ENCODE measurements at regions not wholly inside any gene's neighbourhood (a gene's known extent, or its start where the extent isn't known, plus 50 kb on each side); places are given as distances from the start of the nearest gene placed in this dataset.
"Not testable (repeated sequence)": the region's sequence is repeated elsewhere in the genome, so short reads cannot be mapped to it uniquely, and the experiment has no call there.

DNA sequence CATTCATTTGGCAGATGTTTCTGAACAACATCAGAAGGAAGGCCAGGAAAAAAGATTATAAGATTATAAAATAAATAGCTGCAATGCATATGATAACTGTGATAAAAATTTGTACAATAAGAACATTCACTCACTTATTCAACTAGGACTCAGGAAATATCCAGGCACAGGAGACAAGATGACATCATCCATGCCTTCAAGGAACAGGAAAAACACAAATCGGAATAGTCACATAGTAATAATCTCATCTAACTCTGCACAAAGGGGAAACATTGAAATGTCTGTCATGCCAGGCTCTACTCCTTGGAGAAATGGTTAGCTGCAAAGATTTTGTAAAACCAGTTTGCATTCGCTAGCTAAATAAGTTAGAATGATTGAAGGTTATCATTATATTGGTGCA lies 233.5 kb upstream of the AGTR1 start:
- no peak for DNase-seq
- CTCF ChIA-PET, result no interaction called here
- Mint-ChIP-seq H3K4me3 (no peak overlapping the region), H3K4me1 (ENCODE audit: low read depth) (no peaks in the 10 kb centered on the region), H3K9me3 (ENCODE audit: insufficient read depth) (no peaks in the 10 kb centered on the region), H3K36me3 (ENCODE audit: low read depth) (no peaks in the 10 kb centered on the region), H3K27me3 (ENCODE audit: low read depth) (no peaks in the 10 kb centered on the region), H3K27ac (no peak overlapping the region)
- POLR2A ChIA-PET, result no interaction called here
- ATAC-seq, result no peak

DNA sequence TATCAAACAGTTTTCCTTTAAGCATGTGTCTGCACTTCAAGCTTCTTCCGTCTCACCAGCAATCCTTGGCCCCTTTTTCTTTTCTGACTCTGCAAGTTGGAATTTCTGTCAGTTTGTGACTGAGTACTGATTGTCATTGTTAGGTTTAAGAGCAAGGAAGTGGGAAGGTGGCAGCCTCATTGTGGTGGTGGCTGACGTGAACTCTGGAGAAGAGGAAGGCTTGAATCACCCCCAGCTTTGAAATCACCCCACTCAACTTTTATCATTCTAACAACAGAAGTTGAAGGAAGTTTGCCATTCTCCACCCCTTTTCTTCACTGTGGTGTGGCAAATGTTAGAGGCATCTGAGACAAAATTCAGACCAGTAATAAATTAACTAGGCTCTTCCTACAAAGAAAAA lies 231.6 kb upstream of the AGTR1 start:
- DNase-seq, result no peak

DNA sequence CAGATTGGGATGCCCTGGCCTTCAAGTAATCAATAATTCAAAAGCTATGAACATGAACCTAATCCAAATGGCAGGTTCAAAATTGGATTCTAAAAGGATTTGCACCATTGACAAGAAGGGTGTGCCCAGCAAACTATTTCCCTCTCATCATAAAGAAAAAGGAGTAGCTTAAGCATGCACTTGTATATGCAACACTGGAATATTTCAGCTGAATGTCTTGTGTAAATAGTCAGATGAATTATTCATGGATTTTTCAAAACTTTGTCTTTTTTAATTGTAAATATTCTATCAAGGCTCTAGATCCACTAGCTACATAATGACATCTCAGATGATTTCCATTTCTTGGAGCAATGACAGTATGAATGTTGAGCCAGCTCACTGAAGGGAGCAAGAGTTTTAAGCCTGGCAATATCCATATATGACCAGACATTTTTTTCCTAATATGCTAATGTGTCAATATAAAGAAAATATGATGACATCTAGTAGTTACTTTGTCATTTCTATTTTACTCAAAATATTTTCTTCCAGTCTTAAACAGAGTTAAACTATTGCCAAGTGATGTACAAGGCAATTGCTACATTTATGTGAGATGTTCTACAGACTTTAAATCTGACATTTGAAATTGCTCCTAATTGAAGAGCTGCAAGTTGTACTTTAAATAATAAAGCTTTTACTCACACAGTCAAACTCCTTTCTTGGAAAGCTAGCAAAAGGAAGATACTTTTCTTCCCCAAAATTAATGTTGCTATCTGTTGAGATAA lies 230.5 kb upstream of the AGTR1 start:
- H3K9me3 Mint-ChIP-seq (ENCODE audit: insufficient read depth), result no peaks in the 10 kb centered on the region
- ChIA-PET POLR2A (no interaction called here), CTCF (no interaction called here)

More for the DNA sequence above, 231.6 kb upstream of the AGTR1 start:
- Mint-ChIP-seq H3K9me3 (ENCODE audit: insufficient read depth) (no peaks in the 10 kb centered on the region), H3K36me3 (ENCODE audit: low read depth) (no peaks in the 10 kb centered on the region), H3K4me1 (ENCODE audit: low read depth) (no peaks in the 10 kb centered on the region), H3K27ac (no peak overlapping the region), H3K27me3 (ENCODE audit: low read depth) (no peaks in the 10 kb centered on the region), H3K4me3 (no peak overlapping the region)
- no peak for ATAC-seq
- POLR2A ChIA-PET, result no interaction called here
- CTCF ChIA-PET, result no interaction called here

DNA sequence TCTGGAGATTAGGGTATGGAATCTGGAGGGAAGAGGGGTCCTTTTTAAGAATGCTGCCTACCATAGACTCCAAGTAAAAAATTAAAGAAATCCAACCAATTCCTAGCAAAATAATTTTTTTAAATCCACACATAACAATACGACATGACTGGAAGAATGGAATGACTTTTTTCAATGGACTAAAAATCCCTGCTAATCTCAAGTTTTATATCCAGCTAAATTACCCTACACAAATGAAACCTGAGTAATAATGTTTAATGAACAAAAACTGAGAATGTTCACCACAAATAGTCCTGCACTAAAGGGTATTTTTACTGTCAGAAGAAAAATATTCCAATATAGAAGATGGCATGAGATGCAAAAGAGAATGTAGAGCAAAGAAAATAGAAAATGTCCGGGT lies 220.3 kb upstream of the AGTR1 start:
- Mint-ChIP-seq H3K4me3 (no peak overlapping the region), H3K27me3 (ENCODE audit: low read depth) (no peaks in the 10 kb centered on the region), H3K4me1 (ENCODE audit: low read depth) (no peaks in the 10 kb centered on the region), H3K27ac (no peak overlapping the region), H3K36me3 (ENCODE audit: low read depth) (no peaks in the 10 kb centered on the region), H3K9me3 (ENCODE audit: insufficient read depth) (peaks cover 18% of the 10 kb centered on the region)
- DNase-seq (no peak), ATAC-seq (no peak)
- POLR2A ChIA-PET, result no interaction called here
- CTCF ChIA-PET, result no interaction called here

More for the DNA sequence above, 230.5 kb upstream of the AGTR1 start:
- no peak overlapping the region for H3K4me3 Mint-ChIP-seq
- DNase-seq (no peak), ATAC-seq (no peak)
- no peak overlapping the region for H3K27ac Mint-ChIP-seq
- no peaks in the 10 kb centered on the region for H3K4me1 Mint-ChIP-seq (ENCODE audit: low read depth)
- no peaks in the 10 kb centered on the region for H3K36me3 Mint-ChIP-seq (ENCODE audit: low read depth)
- H3K27me3 Mint-ChIP-seq (ENCODE audit: low read depth), result no peaks in the 10 kb centered on the region

DNA sequence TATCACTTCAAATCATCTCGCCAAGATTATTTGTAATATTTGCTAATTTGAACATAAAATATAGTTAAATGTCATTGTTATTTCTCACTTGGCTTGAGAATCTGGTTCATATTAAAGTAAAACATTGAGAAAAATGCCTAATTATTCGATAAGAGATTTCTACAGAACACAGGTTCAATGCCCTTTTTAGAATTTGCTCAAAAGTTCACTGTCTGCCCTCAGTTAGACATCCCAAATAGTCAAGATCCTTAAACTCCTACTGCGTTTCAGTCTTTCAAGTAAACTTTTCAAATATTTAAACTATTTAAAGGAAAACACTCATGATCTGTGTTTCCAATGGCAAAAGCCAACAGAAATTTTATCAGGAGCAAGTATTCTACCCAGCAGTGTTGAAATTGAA lies 204.1 kb upstream of the AGTR1 start:
- POLR2A ChIA-PET, result no interaction called here
- CTCF ChIA-PET, result no interaction called here
- no peaks in the 10 kb centered on the region for H3K27me3 Mint-ChIP-seq (ENCODE audit: low read depth)

DNA sequence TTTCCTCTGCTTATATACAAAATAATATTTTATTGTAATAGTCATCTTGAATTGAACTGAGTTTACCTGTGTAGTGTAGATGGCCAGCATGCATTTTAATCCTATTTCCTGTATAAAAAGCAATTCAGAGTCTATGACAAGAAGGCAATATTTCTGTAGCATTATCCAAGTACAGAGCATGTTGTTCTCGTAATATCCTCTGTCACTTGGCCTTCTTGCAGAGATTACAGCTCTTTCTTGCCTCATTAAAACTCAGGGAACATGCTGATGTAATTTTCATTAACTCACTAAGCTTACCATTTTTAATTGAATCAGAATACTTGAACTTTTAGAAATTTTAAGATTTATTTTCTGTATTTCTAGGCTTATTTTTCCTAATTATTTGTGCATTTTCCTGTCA lies 203.3 kb upstream of the AGTR1 start:
- ChIA-PET CTCF (no interaction called here), POLR2A (no interaction called here)
- Mint-ChIP-seq H3K9me3 (ENCODE audit: insufficient read depth) (no peaks in the 10 kb centered on the region), H3K4me1 (ENCODE audit: low read depth) (no peaks in the 10 kb centered on the region), H3K27me3 (ENCODE audit: low read depth) (no peaks in the 10 kb centered on the region), H3K36me3 (ENCODE audit: low read depth) (no peaks in the 10 kb centered on the region), H3K27ac (no peak overlapping the region), H3K4me3 (no peak overlapping the region)
- ATAC-seq (no peak), DNase-seq (no peak)

More for the DNA sequence above, 204.1 kb upstream of the AGTR1 start:
- ATAC-seq (no peak), DNase-seq (no peak)
- no peak overlapping the region for H3K27ac Mint-ChIP-seq
- no peaks in the 10 kb centered on the region for H3K9me3 Mint-ChIP-seq (ENCODE audit: insufficient read depth)
- no peaks in the 10 kb centered on the region for H3K4me1 Mint-ChIP-seq (ENCODE audit: low read depth)
- H3K36me3 Mint-ChIP-seq (ENCODE audit: low read depth), result no peaks in the 10 kb centered on the region
- no peak overlapping the region for H3K4me3 Mint-ChIP-seq

DNA sequence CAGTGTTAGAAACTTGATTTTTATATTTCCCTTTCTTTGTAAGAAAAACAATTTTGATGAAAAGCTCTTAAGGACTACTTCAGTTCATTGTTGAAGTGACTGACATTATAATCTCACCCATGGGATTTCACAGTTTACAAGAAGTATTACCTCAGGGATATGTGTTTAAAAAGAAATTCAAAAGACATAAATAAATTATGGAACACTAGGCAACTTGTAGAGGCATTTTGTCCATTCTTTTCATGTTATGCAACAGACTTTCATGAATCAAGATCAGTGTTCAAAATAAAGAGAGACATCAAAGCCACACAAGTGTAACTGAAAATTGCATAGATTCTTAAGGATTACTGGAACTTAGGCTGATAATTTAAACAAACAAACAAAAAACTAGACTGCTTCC lies 196.8 kb upstream of the AGTR1 start:
- CTCF ChIA-PET, result no interaction called here
- Mint-ChIP-seq H3K27ac (no peak overlapping the region), H3K27me3 (ENCODE audit: low read depth) (no peaks in the 10 kb centered on the region), H3K4me1 (ENCODE audit: low read depth) (no peaks in the 10 kb centered on the region), H3K36me3 (ENCODE audit: low read depth) (no peaks in the 10 kb centered on the region), H3K9me3 (ENCODE audit: insufficient read depth) (no peaks in the 10 kb centered on the region), H3K4me3 (no peak overlapping the region)
- DNase-seq, result no peak
- POLR2A ChIA-PET, result no interaction called here
- ATAC-seq, result no peak

DNA sequence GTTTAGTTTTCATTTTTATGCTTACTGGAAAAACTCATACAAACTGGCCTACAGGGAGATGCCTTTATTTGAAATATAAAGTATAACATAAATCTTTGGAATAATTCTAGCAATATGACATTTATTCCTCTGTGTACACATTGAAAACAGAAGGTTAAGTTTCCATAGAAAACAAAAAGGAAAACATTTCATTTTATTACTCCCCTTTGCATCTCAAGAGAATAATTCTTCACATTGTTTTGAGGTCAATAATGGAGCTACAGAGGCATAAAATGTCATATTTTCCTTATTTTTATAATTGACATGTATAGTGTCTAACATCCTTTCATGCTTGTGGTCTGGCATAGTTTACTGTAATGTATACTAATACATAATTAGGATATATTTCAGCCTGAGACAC lies 187.6 kb upstream of the AGTR1 start:
- CTCF ChIA-PET, result no interaction called here
- no peak overlapping the region for H3K4me3 Mint-ChIP-seq

DNA sequence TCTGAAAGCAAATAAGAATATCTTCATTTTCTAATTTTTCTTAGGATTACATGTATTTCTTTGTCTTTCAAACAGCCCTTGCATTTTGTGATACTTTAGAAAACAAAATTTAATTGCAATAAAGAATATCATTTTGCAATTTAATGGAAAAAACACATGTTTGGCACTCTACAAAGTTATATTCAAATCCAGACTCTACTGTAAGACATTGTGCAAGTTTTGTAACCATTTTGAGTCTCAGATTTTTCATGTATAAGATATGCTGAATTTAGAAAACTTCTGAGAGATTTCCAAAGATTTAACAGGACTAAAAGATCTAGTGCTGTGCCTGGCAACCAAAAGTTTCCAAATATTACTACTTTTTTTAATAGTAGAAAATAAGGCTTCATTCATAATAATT lies 187.1 kb upstream of the AGTR1 start:
- H3K36me3 Mint-ChIP-seq (ENCODE audit: low read depth), result no peaks in the 10 kb centered on the region
- H3K27ac Mint-ChIP-seq, result no peak overlapping the region
- no peak overlapping the region for H3K4me3 Mint-ChIP-seq
- no peaks in the 10 kb centered on the region for H3K4me1 Mint-ChIP-seq (ENCODE audit: low read depth)
- no peaks in the 10 kb centered on the region for H3K27me3 Mint-ChIP-seq (ENCODE audit: low read depth)
- POLR2A ChIA-PET, result no interaction called here
- CTCF ChIA-PET, result no interaction called here
- ATAC-seq (no peak), DNase-seq (no peak)
- no peaks in the 10 kb centered on the region for H3K9me3 Mint-ChIP-seq (ENCODE audit: insufficient read depth)

More for the DNA sequence above, 187.6 kb upstream of the AGTR1 start:
- POLR2A ChIA-PET, result no interaction called here
- H3K36me3 Mint-ChIP-seq (ENCODE audit: low read depth), result no peaks in the 10 kb centered on the region
- H3K4me1 Mint-ChIP-seq (ENCODE audit: low read depth), result no peaks in the 10 kb centered on the region
- ATAC-seq, result no peak
- H3K27me3 Mint-ChIP-seq (ENCODE audit: low read depth), result no peaks in the 10 kb centered on the region
- DNase-seq, result no peak
- no peak overlapping the region for H3K27ac Mint-ChIP-seq
- H3K9me3 Mint-ChIP-seq (ENCODE audit: insufficient read depth), result no peaks in the 10 kb centered on the region

DNA sequence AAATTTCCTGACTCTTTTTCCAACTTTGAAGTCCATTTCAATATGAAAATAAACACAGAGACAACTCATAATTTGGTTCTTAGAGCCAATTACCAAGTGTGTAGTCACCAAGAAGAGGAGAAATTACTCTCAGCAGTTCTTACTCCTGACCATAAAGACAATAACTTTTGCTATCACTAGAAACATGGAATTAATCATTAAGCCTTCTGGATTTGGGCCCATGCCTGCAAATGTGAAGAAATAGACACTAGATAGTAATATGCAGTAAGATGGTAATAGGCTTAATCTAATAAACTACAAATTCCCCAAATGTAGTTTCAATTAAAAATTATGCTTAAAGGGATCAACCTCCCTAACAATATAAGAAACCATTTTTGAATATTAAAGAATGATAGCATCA lies 185.1 kb upstream of the AGTR1 start:
- DNase-seq (no peak), ATAC-seq (no peak)
- POLR2A ChIA-PET, result no interaction called here
- Mint-ChIP-seq H3K4me3 (no peak overlapping the region), H3K9me3 (ENCODE audit: insufficient read depth) (no peaks in the 10 kb centered on the region), H3K27ac (no peak overlapping the region), H3K4me1 (ENCODE audit: low read depth) (no peaks in the 10 kb centered on the region), H3K36me3 (ENCODE audit: low read depth) (no peaks in the 10 kb centered on the region), H3K27me3 (ENCODE audit: low read depth) (no peaks in the 10 kb centered on the region)
- CTCF ChIA-PET, result no interaction called here

DNA sequence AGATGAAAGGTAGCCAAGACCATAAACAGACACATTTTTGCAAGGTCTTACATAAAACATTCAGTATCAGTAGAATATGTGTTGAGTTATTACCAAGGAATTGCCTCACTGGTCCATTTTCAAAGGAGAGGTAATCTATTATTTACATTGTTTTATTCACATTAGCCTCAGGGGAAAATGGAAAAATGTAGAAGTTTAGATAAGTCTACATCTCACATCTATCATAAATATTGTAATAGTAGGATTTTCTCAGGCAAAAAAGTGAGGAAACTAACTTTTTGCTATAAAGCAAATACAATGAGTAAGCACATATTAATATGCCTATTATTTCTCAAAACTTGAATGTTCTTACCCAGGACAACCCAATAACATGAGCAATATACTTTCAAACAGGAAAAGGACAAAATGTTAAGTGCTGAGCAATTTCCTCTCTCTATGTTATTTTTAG lies 184.6 kb upstream of the AGTR1 start:
- ChIA-PET CTCF (no interaction called here), POLR2A (no interaction called here)
- Mint-ChIP-seq H3K36me3 (ENCODE audit: low read depth) (no peaks in the 10 kb centered on the region), H3K4me3 (no peak overlapping the region), H3K27ac (no peak overlapping the region), H3K9me3 (ENCODE audit: insufficient read depth) (no peaks in the 10 kb centered on the region), H3K4me1 (ENCODE audit: low read depth) (no peaks in the 10 kb centered on the region), H3K27me3 (ENCODE audit: low read depth) (no peaks in the 10 kb centered on the region)
- DNase-seq, result no peak
- no peak for ATAC-seq

DNA sequence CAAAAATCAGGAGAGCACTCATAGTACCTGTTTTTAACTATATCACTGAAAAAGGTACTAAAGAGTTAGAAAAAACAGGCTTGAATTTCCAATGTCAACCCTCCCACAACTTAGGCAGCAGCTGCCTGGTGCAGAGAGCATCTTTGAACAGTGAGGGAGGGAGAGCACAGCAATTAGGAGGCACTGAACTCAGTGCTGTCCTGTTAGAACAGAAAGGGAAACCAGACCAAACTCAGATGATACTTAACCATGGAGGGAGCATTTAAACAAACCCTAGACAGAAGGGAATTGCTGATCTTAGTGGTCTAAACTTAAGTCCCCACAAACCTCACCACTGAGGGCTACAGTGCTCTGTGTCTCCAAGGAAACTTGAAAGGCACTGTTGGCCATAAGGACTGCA lies 179.2 kb upstream of the AGTR1 start:
- Mint-ChIP-seq H3K27me3 (ENCODE audit: low read depth) (no peaks in the 10 kb centered on the region), H3K4me3 (no peak overlapping the region), H3K27ac (no peak overlapping the region), H3K36me3 (ENCODE audit: low read depth) (no peaks in the 10 kb centered on the region), H3K4me1 (ENCODE audit: low read depth) (no peaks in the 10 kb centered on the region), H3K9me3 (ENCODE audit: insufficient read depth) (peaks cover 9% of the 10 kb centered on the region)
- CTCF ChIA-PET, result no interaction called here
- no peak for ATAC-seq
- DNase-seq, result no peak
- POLR2A ChIA-PET, result no interaction called here

DNA sequence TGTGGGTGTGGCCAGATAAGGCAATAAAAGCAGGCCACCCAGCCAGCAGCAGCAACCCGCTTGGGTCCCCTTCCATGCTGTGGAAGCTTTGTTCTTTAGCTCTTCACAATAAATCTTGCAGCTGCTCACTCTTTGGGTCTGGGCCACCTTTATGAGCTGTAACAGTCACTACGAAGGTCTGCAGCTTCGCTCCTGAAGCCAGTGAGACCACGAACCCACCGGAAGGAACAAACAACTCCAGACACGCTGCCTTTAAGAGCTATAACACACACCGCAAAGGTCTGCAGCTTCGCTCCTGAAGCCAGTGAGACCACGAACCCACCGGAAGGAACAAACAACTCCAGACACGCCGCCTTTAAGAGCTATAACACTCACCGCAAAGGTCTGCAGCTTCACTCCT lies 172.1 kb upstream of the AGTR1 start:
- H3K4me1 Mint-ChIP-seq (ENCODE audit: low read depth); POLR2A ChIA-PET; H3K4me3 Mint-ChIP-seq; H3K36me3 Mint-ChIP-seq (ENCODE audit: low read depth); H3K27me3 Mint-ChIP-seq (ENCODE audit: low read depth); ATAC-seq; DNase-seq; H3K27ac Mint-ChIP-seq; CTCF ChIA-PET: not testable (repeated sequence)
- peaks cover 10% of the 10 kb centered on the region for H3K9me3 Mint-ChIP-seq (ENCODE audit: insufficient read depth)

Data from activated CD8-positive, alpha-beta T cell treated with anti-CD3 and anti-CD28 coated beads, Interleukin-2, amount 10 ng/mL, durations not matched to agents 7 days and 5 days (primary cell).